Neural cell (in vitro differentiated cells): ENCODE measurements at regions not wholly inside any gene's neighbourhood (a gene's known extent, or its start where the extent isn't known, plus 50 kb on each side); places are given as distances from the start of the nearest gene placed in this dataset.

ENCODE experiments used
- H2AFZ ChIP-seq: fragments of 200-600, 300-800 bp; sonication (generic), shearing (Covaris generic); 2 replicates; pipeline ENCODE4 v1.6.0; 2014; ENCODE audit warnings: low read depth, mild to moderate bottlenecking, antibody characterized with exemption, low read length, moderate library complexity
- H3F3A ChIP-seq: fragments of 200-600 bp; shearing (Covaris generic); 2 replicates; pipeline ENCODE4 v1.6.1; 2016; ENCODE audit warnings: mild to moderate bottlenecking, moderate library complexity, mixed read lengths, antibody characterized with exemption, low read length; ENCODE audit not compliant: insufficient read depth, poor library complexity, severe bottlenecking
- H3K27ac ChIP-seq: fragments of 200-600, 300-800 bp; sonication (generic), shearing (Covaris generic); 2 replicates; pipeline ENCODE4 v1.5.1; 2014; ENCODE audit warnings: mild to moderate bottlenecking, low read length, moderate library complexity
- H3K27me3 ChIP-seq: fragments of 300-800, 200-600 bp; sonication (generic), shearing (Covaris generic); 2 replicates; pipeline ENCODE4 v1.6.0; 2014; ENCODE audit warnings: mild to moderate bottlenecking, low read depth, low read length, moderate library complexity; ENCODE audit not compliant: insufficient read depth
- H3K36me3 ChIP-seq: fragments of 300-800, 200-600 bp; sonication (generic), shearing (Covaris generic); 2 replicates; pipeline ENCODE4 v1.5.1; 2014; ENCODE audit warnings: mild to moderate bottlenecking, antibody characterized with exemption, low read length, moderate library complexity; ENCODE audit not compliant: insufficient read depth
- H3K4me2 ChIP-seq: fragments of 300-800, 200-600 bp; sonication (generic), shearing (Covaris generic); 2 replicates; pipeline ENCODE4 v1.6.0; 2014; ENCODE audit warnings: mild to moderate bottlenecking, low read length
- H3K4me3 ChIP-seq: fragments of 300-800, 200-600 bp; sonication (generic), shearing (Covaris generic); 2 replicates; pipeline ENCODE4 v1.5.1; 2014; ENCODE audit warnings: mild to moderate bottlenecking, low read length, moderate library complexity
- H3K79me2 ChIP-seq: fragments of 200-600 bp; shearing (Covaris generic); replicated peaks from 2 replicates; pipeline ENCODE4 v1.6.0; 2014; ENCODE audit warnings: mild to moderate bottlenecking, low read length, moderate library complexity; ENCODE audit not compliant: insufficient read depth
- H3K9ac ChIP-seq: fragments of 300-800, 200-600 bp; sonication (generic), shearing (Covaris generic); 2 replicates; pipeline ENCODE4 v1.6.1; 2016; ENCODE audit warnings: mild to moderate bottlenecking, low read length, mixed read lengths
- H3K9me2 ChIP-seq: fragments of 200-600 bp; shearing (Covaris generic); 2 replicates; pipeline ENCODE4 v1.6.1; 2016; ENCODE audit warnings: mild to moderate bottlenecking, low read length, mixed read lengths; ENCODE audit not compliant: insufficient read depth
- H3K9me3 ChIP-seq: fragments of 200-600, 300-800 bp; sonication (generic), shearing (Covaris generic); 2 replicates; pipeline ENCODE4 v1.6.1; 2016; ENCODE audit warnings: mild to moderate bottlenecking, mixed run types, low read length, moderate library complexity, mixed read lengths
- H4K20me1 ChIP-seq: fragments of 200-600 bp; shearing (Covaris generic); 2 replicates; pipeline ENCODE4 v1.6.1; 2016; ENCODE audit warnings: mild to moderate bottlenecking, mixed run types; ENCODE audit not compliant: insufficient read depth
- CTCF ChIP-seq: fragments of 450-650 bp; IDR thresholded peaks from 2 replicates; pipeline ENCODE4 v1.5.1; 2014; ENCODE audit warnings: antibody characterized with exemption, mild to moderate bottlenecking, moderate library complexity; ENCODE audit not compliant: poor library complexity, severe bottlenecking
- EP300 ChIP-seq: fragments of 450-650 bp; conservative IDR thresholded peaks from 2 replicates; pipeline ENCODE4 v1.6.1; 2014; ENCODE audit warnings: antibody characterized with exemption, mild to moderate bottlenecking, moderate library complexity; ENCODE audit not compliant: poor library complexity, severe bottlenecking
- EZH2 ChIP-seq: fragments of 200-600, 300-800 bp; shearing (Covaris generic), sonication (generic); IDR thresholded peaks from 2 replicates; pipeline ENCODE4 v1.6.1; 2014; ENCODE audit warnings: antibody characterized with exemption, low read length, borderline replicate concordance, mild to moderate bottlenecking; ENCODE audit not compliant: insufficient read depth, poor library complexity, severe bottlenecking
- MXI1 ChIP-seq: fragments of 450-650 bp; conservative IDR thresholded peaks from 2 replicates; pipeline ENCODE4 v1.6.1; 2014; ENCODE audit warnings: antibody characterized with exemption, mild to moderate bottlenecking; ENCODE audit not compliant: poor library complexity, severe bottlenecking
- POLR2AphosphoS5 ChIP-seq: IDR thresholded peaks from 2 replicates; pipeline ENCODE4 v1.6.1; 2012
- RAD21 ChIP-seq: fragments of 450-650 bp; conservative IDR thresholded peaks from 2 replicates; pipeline ENCODE4 v1.6.1; 2014; ENCODE audit warnings: antibody characterized with exemption, mild to moderate bottlenecking, moderate library complexity
- SMC3 ChIP-seq: fragments of 450-650 bp; conservative IDR thresholded peaks from 2 replicates; pipeline ENCODE4 v1.6.1; 2014; ENCODE audit warnings: antibody characterized with exemption, mild to moderate bottlenecking, moderate library complexity; ENCODE audit not compliant: poor library complexity
- TAF1 ChIP-seq: IDR thresholded peaks from 2 replicates; pipeline ENCODE4 v1.6.1; 2012; ENCODE audit warnings: low read depth
- TF ChIP-seq, protein P1 (sequence below): IDR thresholded peaks from 2 replicates; pipeline ENCODE4 v1.6.1; 2012; ENCODE audit warnings: borderline replicate concordance

DNA sequence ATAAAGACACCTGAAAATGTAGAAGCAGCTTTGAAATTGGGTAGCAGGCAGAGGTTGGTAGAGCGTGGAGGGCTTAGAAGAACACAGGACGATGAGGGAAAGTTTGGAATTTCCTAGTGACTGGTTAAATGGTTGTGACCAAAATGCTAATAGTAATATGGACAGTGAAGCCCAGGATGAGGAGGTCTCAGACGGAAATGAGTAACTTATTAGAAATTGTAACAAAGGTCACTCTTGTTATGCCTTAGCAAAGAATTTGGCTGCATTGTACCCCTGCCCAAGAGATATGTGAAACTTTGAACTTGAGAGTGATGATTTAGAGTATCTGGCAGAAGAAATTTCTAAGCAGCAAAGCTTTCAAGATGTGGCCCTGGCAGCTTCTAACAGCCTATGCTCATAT, 382.5 kb downstream of the KCNN2 start:
- Histone ChIP-seq H3F3A (no peaks in the 10 kb centered on the region), H3K79me2 (no peaks in the 10 kb centered on the region), H3K27ac (no peak overlapping the region), H4K20me1 (no peaks in the 10 kb centered on the region), H3K27me3 (no peaks in the 10 kb centered on the region), H2AFZ (no peak overlapping the region), H3K36me3 (no peaks in the 10 kb centered on the region), H3K4me3 (no peak overlapping the region), H3K9me3 (no peaks in the 10 kb centered on the region), H3K9me2 (no peaks in the 10 kb centered on the region), H3K9ac (no peak overlapping the region), H3K4me2 (no peak overlapping the region)
- TF ChIP-seq, protein P1, sequence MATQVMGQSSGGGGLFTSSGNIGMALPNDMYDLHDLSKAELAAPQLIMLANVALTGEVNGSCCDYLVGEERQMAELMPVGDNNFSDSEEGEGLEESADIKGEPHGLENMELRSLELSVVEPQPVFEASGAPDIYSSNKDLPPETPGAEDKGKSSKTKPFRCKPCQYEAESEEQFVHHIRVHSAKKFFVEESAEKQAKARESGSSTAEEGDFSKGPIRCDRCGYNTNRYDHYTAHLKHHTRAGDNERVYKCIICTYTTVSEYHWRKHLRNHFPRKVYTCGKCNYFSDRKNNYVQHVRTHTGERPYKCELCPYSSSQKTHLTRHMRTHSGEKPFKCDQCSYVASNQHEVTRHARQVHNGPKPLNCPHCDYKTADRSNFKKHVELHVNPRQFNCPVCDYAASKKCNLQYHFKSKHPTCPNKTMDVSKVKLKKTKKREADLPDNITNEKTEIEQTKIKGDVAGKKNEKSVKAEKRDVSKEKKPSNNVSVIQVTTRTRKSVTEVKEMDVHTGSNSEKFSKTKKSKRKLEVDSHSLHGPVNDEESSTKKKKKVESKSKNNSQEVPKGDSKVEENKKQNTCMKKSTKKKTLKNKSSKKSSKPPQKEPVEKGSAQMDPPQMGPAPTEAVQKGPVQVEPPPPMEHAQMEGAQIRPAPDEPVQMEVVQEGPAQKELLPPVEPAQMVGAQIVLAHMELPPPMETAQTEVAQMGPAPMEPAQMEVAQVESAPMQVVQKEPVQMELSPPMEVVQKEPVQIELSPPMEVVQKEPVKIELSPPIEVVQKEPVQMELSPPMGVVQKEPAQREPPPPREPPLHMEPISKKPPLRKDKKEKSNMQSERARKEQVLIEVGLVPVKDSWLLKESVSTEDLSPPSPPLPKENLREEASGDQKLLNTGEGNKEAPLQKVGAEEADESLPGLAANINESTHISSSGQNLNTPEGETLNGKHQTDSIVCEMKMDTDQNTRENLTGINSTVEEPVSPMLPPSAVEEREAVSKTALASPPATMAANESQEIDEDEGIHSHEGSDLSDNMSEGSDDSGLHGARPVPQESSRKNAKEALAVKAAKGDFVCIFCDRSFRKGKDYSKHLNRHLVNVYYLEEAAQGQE: no peak
- TF ChIP-seq SMC3 (no peak), CTCF (no peak), EP300 (no peak), TAF1 (no peak), MXI1 (no peak), POLR2AphosphoS5 (no peak), RAD21 (no peak), EZH2 (no peak)

DNA sequence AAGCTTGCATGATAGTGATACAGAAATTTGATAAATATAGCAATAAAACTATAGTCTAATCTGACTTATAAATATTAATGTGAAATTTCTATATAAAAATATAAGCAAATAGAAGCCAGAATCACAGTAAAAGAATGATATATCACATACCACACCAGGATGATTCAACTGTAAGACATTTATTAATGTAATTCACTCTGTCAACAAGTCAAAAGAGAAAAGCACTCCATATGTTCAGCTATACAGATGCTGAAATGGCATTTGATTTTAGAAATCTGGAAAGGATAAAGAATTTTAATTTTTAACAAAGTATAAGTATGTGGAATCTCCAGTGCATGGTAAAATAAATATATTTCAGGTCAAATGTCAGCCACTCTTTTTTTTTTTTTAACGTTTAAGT, 372.4 kb downstream of the KCNN2 start:
- H3K36me3 ChIP-seq: no peaks in the 10 kb centered on the region
- H3K9ac ChIP-seq: no peak overlapping the region
- TF ChIP-seq RAD21 (no peak), SMC3 (no peak), POLR2AphosphoS5 (no peak), EP300 (no peak), CTCF (no peak), TAF1 (no peak), EZH2 (no peak), MXI1 (no peak)
- TF ChIP-seq, protein P1: no peak
- H3K4me3 ChIP-seq: no peak overlapping the region
- H3K79me2 ChIP-seq: no peaks in the 10 kb centered on the region
- H3K27me3 ChIP-seq: no peaks in the 10 kb centered on the region
- no peaks in the 10 kb centered on the region for H3F3A ChIP-seq
- no peaks in the 10 kb centered on the region for H3K9me2 ChIP-seq
- no peak overlapping the region for H2AFZ ChIP-seq
- no peaks in the 10 kb centered on the region for H4K20me1 ChIP-seq
- no peaks in the 10 kb centered on the region for H3K9me3 ChIP-seq
- no peak overlapping the region for H3K4me2 ChIP-seq
- no peak overlapping the region for H3K27ac ChIP-seq
